Loucy (cell line): ENCODE measurements at regions not wholly inside any gene's neighbourhood (a gene's known extent, or its start where the extent isn't known, plus 50 kb on each side); places are given as distances from the start of the nearest gene placed in this dataset.

Source experiments
- EZH2phosphoT487 ChIP-seq: fragments of 200-600 bp; IDR thresholded peaks from 2 replicates; pipeline ENCODE4 v1.6.1; 2018; ENCODE audit warnings: antibody characterized with exemption, mild to moderate bottlenecking, moderate library complexity, borderline replicate concordance
- TF ChIP-seq, protein P1 (sequence below): fragments of 200-600 bp; sonication (generic); conservative IDR thresholded peaks from 2 replicates; pipeline ENCODE4 v1.5.1; 2014; ENCODE audit warnings: mild to moderate bottlenecking, antibody characterized with exemption, low read length

DNA sequence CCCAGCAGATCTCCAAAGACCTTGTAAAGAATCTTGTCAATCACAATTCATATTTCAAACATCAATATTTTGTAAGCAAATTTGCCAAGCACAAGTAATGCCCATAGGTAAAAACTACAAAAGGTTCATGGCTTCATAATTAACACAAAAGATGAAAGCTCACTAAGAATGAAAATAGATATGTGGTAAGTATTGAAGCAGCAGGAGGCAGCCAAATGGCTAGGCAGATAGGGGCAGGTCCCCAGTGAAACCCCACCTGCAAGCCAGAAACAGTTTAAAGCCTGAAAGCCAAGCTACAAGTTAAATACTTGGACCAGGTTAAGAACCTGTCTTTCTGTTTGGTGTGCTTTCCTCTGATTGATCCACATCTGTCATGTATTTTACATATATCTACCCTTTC, 942.6 kb upstream of the SPRY2 start:
- TF ChIP-seq, protein P1, sequence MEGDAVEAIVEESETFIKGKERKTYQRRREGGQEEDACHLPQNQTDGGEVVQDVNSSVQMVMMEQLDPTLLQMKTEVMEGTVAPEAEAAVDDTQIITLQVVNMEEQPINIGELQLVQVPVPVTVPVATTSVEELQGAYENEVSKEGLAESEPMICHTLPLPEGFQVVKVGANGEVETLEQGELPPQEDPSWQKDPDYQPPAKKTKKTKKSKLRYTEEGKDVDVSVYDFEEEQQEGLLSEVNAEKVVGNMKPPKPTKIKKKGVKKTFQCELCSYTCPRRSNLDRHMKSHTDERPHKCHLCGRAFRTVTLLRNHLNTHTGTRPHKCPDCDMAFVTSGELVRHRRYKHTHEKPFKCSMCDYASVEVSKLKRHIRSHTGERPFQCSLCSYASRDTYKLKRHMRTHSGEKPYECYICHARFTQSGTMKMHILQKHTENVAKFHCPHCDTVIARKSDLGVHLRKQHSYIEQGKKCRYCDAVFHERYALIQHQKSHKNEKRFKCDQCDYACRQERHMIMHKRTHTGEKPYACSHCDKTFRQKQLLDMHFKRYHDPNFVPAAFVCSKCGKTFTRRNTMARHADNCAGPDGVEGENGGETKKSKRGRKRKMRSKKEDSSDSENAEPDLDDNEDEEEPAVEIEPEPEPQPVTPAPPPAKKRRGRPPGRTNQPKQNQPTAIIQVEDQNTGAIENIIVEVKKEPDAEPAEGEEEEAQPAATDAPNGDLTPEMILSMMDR, result no peak
- no peak for TF ChIP-seq EZH2phosphoT487
